ENCODE measurements at regions not wholly inside any gene's neighbourhood (a gene's known extent, or its start where the extent isn't known, plus 50 kb on each side); places are given as distances from the start of the nearest gene placed in this dataset.
A peak's percentile ranks its signal among the peaks of the same experiment; 100 is the strongest.

DNA sequence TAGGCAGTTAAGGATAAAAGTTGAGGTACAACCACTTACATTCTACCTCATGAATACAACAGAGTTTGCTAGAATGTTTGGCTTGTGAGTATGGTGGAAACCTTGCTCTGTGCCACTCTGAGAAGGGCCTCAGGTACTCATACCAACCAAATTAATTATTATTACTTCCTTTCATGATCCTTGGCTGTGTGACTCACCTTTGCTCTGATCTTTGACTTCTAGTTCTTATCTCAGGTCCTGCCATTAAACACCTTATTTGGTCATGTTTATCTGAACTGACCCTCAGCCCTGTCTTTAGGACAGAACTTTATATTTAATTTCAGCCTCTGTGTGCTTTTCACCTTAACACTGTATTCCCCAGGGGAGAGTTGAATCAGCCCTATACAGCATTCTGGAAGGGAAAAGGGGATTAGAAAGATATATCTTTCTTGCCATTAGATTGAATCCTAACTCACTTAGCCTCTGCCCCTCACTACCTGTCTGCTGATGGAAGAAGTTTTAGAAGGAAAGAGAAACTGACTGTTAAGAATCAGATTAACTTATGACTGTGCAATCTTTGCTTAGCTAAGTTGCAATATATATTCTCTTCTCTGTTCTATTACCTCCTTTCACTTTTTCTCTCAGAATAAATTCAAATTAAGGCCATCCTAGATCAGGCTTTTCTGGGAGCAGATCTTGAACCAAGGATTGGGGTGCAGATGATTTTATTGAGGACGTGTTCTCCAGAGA, 260.4 kb upstream of the DPYD start:
- intact Hi-C loops (cut with micrococcal nuclease): no loop called here

DNA sequence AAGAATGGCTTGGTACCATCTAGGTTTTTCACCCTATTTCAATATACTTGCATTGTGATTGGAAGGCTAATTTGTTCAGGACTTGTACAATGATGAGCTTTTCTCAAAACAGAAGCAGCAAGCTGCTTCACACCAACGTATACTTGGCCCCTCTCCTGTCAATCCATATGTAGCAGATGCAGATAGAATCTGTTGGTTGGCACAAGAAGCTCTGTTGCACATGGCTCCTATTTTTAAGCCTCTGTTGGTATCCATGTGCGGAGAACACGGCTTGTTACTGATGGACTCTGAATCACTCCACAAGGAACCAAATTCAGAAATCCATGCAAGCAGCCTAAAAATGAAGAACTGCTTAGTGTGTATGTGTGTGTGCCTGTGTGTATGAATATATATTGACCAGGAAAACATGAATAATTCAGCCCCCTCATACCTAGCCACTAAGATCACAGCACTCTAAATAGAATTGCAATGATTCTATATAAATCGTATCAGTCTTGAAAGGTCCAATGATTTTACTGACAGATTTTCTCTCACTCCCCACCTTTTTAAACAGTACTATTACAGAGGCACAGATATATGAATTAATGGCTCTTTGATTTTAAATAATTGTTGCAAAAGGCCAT, 258.4 kb upstream of the DPYD start:
- DNase-seq: no peak
- intact Hi-C loops (cut with micrococcal nuclease): no loop called here
- no peak for ATAC-seq

More for the DNA sequence above, 260.4 kb upstream of the DPYD start:
- ATAC-seq (no peak), DNase-seq (no peak)

DNA sequence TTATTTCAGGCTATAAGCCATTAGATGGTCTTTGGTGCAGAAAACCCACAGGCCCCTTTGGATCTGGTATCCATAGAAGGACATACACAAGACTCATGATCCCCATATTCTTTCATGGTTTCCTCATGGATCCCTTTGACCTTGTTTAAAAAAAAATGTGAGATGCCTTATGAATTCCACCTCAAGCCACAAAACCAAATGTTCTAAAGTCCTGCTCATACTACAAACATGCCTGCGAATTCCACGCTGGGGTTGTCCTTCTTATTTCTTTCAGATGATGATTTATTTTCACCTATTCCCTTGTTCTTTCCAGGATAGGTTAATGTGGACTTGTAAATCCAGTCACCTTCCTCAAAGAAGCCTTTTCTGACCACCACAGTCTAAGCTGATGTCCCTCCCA, 256.9 kb upstream of the DPYD start:
- intact Hi-C loops (cut with micrococcal nuclease): no loop called here
- no peak for DNase-seq
- ATAC-seq: no peak

GRCh38 chr1:98176936-98177335, 256.1 kb upstream of the DPYD start:
- intact Hi-C loops (cut with micrococcal nuclease): no loop called here
- DNase-seq: no peak

GRCh38 chr1:98176414-98176813, 255.6 kb upstream of the DPYD start:
- no peak for ATAC-seq
- intact Hi-C loops (cut with micrococcal nuclease): no loop called here
- DNase-seq: no peak

More at GRCh38 chr1:98176936-98177335, 256.1 kb upstream of the DPYD start:
- no peak for ATAC-seq

- intact Hi-C loops (cut with micrococcal nuclease): no loop called here
- ATAC-seq: no peak
These were observed 251.7 kb upstream of the DPYD start for GRCh38 chr1:98172578-98172977.

DNA sequence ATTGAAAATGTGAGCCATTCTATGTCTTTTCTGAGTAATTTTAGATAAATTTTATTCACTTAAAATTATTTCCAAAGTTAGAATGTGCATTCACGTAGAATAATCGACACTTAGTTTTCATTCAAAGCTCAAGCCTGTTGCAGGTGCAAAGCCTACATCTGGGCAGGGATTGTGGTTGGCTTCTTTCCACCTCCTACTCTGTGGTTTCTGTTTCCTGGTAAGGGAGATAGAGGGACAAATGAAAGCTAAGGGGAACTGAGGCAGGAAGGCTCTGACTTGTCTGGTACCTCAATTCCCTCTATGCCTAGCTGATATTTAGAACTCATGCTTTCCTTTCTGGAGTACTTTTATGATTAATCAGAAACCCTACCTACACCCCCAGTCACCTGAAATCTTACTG, 251.2 kb upstream of the DPYD start:
- intact Hi-C loops (cut with micrococcal nuclease): no loop called here
- DNase-seq (no peak), ATAC-seq (no peak)

More at GRCh38 chr1:98172578-98172977, 251.7 kb upstream of the DPYD start:
- no peak for DNase-seq

DNA sequence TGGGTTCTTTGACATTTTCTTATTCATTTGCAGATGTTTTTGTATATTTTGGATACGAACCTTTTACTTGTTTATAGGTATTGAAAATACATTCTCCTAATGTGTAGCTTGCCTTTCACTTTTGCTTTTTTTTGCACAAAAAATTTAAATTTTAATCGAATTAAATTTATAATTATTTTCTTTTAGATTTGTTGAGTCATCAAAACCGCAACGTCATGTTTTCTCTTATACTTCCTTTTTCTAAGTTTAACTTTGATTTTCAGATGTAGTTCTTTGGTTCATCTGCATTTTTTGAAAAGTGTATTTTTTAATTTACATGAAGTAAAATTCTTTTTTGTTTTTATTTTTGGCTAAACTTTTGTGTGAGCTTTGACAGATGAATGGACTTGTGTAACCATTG, 243.7 kb upstream of the DPYD start:
- intact Hi-C loops (cut with micrococcal nuclease): no loop called here
- no peak for DNase-seq
- no peak for ATAC-seq

- intact Hi-C loops (cut with micrococcal nuclease): no loop called here
- ATAC-seq: no peak
- DNase-seq: no peak
These were observed 236.9 kb upstream of the DPYD start for GRCh38 chr1:98157524-98158313.

DNA sequence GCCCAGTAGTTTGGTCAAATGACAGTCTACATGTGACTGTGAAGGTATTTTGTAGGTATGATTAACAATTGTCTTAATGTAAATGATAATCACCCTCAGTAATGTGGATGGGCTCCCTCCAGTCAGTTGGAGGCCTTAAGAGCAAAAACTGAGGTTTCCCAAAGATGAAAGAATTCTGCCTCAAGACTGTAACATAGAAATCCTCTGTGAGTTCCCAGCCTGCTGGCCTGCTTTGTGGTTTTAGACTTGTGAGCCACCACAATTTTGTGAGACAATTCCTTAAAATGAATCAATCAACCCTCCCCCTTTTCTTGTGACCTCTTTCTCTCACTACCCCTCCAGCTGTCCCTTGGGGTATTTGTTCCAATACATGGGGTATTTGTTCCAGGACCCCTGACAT, 226.4 kb upstream of the DPYD start:
- intact Hi-C loops (cut with micrococcal nuclease): no loop called here
- no peak for ATAC-seq
- no peak for DNase-seq

GRCh38 chr1:98145655-98146054, 224.8 kb upstream of the DPYD start:
- DNase-seq: no peak
- intact Hi-C loops (cut with micrococcal nuclease): no loop called here
- no peak for ATAC-seq

- ATAC-seq (no peak), DNase-seq (no peak)
- intact Hi-C loops (cut with micrococcal nuclease): no loop called here
These were observed 222.6 kb upstream of the DPYD start for GRCh38 chr1:98143403-98143802.

GRCh38 chr1:98133131-98133530, 212.3 kb upstream of the DPYD start:
- DNase-seq: no peak
- peak; percentile 91 for ATAC-seq
- intact Hi-C loops (cut with micrococcal nuclease): no loop called here

- ATAC-seq (no peak), DNase-seq (no peak)
- intact Hi-C loops (cut with micrococcal nuclease): no loop called here
These were observed 209.6 kb upstream of the DPYD start for GRCh38 chr1:98130408-98130807.

GRCh38 chr1:98129491-98129890, 208.7 kb upstream of the DPYD start:
- intact Hi-C loops (cut with micrococcal nuclease): no loop called here
- DNase-seq (no peak), ATAC-seq (no peak)

GRCh38 chr1:98126740-98127139, 205.9 kb upstream of the DPYD start:
- ATAC-seq (no peak), DNase-seq (no peak)
- intact Hi-C loops (cut with micrococcal nuclease): no loop called here

- ATAC-seq (no peak), DNase-seq (no peak)
- intact Hi-C loops (cut with micrococcal nuclease): no loop called here
These were observed 200.8 kb upstream of the DPYD start for GRCh38 chr1:98121646-98122045.

DNA sequence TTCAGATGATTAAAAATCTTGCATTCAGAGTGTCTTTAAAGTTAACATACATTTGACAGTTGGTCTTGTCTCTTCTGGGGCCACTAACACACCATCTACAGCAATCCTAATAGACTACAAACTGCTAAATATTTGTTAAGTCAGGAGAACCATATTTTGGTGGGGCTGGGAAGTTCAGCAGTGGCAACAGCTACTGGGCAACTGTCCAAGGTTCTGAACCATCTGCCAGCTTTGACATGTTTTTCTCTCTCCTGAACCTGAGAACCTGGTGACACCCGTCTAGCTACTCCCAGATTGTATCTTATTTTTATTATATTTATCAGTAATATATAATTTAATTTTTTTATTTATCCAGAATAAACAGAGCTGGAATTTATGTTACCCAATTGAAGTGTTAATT, 199.0 kb upstream of the DPYD start:
- ATAC-seq (no peak), DNase-seq (no peak)
- intact Hi-C loops (cut with micrococcal nuclease): no loop called here

DNA sequence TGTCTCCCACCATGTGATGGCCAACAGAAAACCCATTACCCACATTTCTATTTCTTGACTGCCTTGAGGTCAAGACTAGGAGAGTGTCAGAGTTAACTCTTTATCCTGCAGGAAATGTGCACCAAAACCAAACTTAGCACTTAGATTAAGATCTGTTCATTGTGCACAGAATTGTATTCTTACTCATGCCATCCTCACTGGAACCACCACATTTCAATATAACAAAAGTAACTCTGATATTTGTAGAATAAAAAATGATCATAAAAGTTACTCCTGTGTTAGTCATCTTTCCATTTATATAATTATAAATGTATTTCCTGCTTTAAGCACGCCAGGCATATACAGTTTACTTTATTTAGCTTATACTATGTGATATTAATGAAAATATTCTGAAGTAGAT, 193.0 kb upstream of the DPYD start:
- intact Hi-C loops (cut with micrococcal nuclease): no loop called here
- DNase-seq: no peak
- ATAC-seq: no peak

- no peak for ATAC-seq
- intact Hi-C loops (cut with micrococcal nuclease): no loop called here
- no peak for DNase-seq
These were observed 191.8 kb upstream of the DPYD start for GRCh38 chr1:98112626-98113025.

Data from left ventricle myocardium superior (tissue), 1 donor.